NOMO-1 (cell line): ENCODE measurements at regions not wholly inside any gene's neighbourhood (a gene's known extent, or its start where the extent isn't known, plus 50 kb on each side); places are given as distances from the start of the nearest gene placed in this dataset.

Source experiments
- DNase-seq, 2 experiments: peaks; one replicate each; lab custom pipeline; 2025; ENCODE audit not compliant: unreplicated experiment in 2 of 2; lab: John Stamatoyannopoulos, UW

DNA sequence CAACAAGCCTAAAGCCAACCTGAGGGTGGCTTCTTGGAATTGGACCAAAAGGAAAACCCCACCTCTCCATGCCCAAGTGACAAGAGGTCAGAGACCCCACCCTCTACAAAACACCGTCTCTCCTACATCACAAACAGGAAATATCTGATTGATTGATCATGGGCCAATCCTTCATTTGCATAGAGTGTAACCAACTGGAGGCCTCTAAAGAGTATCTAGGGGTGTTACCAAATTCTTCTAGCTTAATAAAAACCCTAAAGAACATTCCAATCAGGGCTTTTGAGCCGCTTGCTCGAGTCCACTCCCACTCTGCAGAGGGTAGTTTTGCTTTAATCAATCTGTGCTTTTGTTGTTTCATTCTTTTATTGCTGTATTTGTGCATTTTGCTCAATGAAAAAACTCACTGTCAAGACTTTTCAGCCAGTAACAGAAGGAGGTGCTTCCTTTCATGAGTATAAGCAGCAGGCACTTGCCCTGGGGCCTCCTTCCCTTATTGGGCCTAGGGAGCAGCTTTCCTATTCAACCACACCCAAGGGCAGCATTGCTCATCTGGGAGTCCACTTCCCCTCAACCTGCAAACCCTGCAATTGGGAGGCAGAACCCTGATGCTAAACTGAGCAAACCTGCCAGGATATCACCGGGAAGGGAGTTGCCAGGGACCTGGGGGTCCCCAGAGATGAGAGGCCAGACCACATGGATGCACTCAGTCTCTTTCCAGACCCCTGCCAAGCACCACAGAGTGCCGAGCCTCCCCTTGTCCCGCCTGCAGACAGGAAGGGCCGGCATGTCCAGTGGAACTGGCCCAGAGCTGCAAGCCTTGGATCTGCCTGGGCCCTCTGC, 154.3 kb upstream of the VSTM2B start:
- DNase-seq: no peak

DNA sequence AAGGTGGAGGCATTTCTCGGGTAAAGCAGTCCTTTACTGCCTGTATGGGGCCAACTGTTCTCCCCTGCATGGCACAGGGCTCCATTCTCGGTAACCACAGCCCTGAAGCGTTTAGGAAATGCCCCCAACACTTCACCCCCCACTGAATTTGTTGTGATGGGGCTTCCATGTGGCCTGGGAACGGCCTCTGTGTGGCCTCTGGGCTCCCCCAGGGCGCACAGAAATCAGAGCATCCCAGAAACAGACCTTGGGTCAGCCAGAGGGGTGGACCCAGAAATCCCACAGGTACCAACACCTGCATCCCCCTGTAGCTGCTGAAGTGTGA, 153.7 kb upstream of the VSTM2B start:
- no peak for DNase-seq

DNA sequence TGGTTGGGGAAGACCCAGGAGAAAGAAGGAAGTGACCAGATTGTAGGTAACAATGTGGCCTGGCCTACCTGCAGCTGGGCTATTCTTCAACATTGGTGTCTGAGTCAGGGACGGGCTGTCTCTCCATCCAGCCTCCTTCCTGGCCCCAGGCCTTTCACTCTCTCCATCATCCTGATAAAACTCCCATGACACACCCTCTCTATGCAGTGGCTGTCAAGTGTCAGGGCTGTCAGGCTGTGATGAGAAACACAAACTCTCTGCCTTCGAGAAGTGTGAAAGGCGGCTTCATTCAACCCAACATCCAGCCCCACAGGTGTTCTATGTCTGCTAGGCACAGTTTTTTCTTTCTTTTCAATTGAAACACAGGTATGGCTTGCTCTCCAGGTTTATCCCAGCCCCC, 153.3 kb upstream of the VSTM2B start:
- no peak for DNase-seq

DNA sequence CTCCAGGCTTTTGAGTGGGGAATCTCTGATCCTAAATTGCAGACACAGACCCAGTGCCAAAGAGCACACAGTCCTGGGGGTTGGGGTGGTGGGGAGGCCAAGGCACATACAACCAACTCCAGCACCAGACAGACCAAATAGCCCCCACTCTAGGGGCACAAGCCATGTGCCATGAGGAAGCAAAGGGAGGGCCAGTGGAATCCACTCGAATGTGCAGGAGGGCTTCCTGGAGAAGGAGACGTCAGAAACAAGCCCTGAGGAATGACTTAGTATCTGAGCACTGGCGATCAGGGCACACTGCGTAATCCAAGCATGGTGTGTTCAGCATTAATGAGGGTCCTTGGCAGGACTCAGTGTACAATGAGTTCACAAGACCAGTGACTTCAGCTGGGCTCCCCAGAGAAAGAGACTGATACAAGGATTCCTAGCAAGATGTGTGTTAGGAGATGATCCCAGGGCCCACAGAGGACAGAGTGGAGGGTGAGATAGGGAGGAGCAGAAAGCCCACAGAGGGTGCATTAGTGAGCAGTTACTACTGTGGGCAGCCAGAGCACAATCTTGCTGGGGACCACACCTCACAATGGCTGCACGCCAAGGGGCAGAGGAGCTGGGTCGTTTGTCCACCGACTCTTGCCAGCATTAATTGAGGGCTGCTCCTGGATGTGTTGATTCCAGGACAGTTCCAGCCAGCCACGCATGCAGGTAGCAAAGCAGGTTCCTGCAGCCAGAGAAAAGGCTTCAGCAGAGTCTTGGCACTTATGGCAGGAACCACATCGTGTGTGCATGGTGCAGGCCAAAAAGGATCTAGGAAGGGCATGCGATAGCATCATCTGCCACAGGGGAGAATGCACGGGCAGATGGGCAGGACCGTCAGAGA, 152.6 kb upstream of the VSTM2B start:
- no peak for DNase-seq

DNA sequence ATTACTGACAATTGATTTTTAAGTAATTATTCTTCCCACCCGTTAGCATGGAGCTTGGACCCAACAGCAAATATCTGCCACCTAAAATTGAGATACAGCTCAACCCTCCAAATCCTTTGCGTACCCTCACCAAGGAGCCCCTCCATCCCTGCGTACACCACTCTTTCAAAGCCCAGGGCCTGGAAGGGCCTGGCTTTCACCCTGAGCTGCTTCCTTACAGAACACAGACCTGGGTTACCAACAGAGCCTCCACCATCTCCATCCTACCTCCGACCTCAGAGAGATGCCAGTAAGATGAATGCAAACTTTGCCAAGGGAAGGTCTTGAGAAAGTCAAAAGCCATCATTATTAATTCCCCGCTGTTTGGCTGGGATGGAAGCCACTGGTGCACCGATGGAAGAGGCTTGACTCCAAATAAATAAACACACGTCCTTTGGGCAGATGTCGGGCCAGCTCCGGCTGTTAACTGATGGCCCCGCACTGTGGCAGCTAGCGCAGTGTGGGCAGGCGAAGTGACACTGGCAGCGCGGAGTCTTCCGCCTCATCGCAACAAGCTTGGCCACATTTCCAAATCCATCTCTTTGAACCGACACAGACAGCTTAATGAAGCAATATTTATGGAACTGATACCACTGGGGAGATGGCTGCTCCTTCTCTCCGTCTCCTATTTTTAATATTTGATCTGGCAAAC, 150.2 kb upstream of the VSTM2B start:
- no peak for DNase-seq

DNA sequence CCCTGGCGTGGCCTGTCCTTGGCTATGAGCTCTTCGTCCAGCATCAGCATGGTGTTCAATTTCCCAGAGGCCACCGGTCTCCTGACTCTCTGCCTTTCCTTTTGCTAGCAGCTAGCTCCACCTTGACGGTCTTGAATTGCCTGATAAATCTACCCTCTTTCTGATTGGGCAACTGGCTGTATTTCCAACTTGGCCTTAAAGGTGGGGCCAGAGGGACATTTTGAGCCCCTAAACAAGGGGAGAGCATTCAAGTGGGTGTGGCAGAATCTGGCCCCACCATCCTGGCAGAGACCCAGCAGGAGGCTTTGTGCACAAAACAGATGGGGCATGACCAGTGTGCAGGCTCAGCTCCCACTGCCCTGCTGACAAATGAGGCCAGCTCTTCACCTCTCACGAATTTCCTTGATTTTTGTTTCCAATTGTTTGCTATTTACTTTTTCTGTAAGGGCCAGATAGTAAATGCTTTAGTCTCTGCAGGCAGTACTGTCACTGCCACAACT, 148.9 kb upstream of the VSTM2B start:
- DNase-seq: no peak

DNA sequence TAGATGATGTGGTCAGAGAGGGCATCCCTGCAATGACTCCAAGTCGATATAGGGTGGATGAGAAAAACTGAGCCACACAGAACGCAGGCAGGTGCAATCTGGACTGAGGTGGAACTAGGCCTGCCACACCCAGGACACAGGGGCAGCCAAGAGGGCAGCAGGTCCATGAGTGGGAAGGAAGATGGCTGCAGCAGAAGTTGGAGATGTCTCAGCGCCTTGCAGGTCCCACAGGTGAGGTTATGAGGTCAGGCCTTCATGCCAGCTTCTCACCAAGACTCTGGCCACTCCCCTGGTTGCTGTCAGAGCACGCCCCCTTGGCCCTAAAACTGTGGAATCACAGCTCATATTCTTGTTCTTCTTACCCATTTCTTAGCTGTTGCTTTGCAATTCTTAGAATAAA, 147.7 kb upstream of the VSTM2B start:
- DNase-seq: no peak

DNA sequence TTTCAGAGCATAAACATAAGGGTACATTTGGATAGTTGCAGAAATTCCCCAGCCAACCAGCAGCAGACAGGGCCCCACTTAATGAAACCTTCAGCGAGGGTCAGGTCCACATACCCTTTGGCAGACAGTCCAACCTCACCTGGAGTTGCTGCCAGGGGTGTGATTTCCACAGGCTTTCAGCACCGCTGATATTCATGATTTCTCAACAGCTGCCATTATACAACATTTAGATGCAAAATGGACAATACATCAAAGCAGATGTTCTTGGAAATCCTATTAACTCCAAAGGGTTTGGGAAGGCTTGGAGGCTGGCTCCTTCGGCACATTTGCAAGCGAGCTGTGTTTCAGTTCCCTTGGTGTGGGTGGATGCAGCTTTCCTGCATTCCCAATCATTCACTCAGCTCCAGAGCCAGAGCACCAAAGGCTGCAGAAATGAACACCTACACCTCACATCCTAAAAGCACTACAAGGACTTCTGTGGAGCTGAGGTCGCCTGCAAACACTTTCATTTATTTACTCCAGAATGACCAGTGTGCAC, 147.2 kb upstream of the VSTM2B start:
- DNase-seq: no peak

DNA sequence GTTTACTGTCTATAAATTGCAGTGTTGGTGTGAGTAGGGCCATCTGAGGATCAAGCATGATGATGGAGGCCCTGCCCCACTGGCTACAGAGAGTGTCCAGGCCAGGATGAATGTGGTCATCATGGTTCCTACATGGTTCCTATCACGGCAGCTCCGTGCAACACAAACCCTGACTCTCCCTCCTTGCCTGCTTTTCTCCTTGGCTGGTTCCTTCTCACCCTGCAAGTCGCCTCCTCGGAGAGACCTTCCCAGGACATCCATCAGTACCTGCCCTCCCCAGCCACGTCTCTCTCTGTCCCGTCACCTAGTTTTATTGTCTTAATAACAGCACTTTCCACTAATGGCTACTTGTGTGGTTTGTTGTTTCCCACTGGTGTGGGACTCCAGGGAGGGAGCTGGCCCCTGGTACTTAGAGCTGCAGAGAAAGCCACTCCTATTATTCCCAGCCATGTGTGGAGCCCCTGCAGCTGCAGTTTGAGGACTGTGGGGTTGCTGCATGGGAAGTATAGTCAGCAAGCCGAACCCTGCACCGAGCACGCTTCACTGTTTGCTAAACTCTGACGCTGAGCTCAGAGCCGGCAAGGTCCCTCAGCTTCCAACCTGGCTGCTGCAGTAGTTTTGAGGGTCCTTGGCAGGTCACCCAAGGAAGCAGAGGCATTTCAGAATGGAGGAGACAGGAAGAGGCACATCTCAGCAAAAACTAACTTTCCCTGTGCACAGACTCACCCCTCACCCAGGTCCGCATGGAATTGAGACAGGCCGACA, 146.4 kb upstream of the VSTM2B start:
- no peak for DNase-seq

DNA sequence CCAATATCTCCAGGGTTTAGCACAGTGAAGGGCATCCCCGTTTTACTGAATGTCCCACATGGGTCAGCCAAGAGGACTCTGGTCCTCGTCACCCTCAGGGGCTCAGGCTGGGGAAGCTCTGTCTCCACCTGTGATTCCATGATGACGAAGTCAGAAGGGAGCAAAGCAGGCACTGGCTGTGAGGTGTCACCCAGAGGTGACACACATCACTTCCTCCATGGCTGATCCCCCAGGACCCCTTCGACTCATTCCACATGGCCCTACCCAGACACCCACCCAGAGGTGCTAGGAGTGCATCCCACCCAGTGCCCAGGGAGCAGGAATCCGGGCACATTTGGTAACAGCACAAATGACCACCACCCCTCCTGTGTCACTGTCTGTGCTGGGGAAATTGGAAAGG, 145.2 kb upstream of the VSTM2B start:
- no peak for DNase-seq

DNA sequence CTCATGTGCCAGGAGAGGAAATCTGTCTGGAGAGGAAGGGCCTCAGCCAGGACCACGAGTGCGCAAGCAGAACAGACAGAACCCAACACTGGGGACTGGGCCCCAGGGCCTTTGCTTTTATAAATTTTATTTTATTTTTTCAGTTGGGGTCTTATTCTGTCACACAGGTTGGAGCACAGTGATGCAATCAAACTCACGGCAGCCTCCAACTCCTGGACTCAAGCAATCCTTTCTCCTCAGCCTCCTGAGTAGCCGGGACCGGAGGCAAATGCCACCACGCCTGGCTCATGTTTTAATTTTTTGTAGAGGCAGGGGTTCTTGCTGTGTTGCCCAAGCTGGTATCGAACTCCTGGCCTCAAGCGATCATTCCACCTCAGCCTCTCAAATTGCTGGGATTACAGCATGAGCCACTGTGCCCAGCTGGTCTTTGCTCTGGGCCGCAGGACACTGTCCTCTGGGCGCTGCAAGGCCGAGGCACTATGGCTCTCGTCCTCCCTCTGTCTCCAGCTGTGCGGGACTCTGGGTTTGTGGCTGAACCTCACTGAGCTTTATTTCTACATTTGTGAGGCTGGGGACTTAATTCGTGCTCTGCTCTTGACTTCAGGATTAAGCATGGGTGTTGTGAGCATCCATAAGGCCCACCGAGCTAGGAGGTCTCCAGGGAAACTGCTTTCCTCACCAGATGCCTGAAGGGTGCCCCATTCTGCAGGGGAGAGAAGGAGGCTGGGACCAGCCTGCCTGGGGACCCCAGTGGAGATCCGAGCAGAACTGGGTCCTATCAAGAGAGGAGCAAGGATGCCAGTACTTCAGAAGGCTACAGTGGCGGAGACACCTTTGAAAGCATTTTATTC, 144.2 kb upstream of the VSTM2B start:
- no peak for DNase-seq

DNA sequence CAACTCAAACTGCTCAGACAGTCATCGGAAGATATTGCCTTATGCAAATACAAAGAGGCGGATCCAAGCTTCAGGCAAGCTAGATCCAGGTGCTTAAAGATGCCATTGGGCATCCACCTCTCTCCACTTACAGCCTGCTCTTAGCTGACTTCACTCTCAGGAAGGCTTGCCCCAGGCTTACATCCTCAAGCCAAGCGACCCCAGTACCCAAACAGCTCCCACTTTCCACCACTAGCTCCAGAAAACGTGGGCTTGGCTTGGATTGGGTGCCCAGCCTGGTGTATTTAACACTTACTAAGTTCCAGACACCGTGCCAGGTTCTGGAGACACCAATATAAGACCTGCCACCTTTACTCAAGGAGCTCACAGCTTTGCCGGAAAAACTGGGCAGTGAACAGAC, 142.1 kb upstream of the VSTM2B start:
- no peak for DNase-seq

DNA sequence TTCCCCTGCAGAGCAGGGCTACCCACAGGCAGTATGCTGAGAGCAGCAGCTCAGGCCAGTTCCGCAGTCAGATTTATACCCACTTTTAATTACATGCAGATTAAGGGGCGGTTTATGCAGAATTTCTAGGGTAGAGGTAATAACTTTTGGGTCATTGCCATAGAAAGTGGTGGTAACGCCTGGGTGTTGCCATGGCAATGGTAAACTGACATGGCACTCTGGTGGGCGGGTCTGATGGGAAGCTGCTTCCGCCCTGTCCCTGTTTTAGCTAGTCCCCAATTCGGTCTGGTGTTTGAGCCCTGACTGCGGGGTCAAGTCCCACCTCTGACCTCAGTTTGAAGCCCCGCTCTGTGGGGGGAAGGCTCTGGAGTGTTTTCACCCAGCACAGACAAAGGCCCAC, 141.1 kb upstream of the VSTM2B start:
- DNase-seq: no peak

DNA sequence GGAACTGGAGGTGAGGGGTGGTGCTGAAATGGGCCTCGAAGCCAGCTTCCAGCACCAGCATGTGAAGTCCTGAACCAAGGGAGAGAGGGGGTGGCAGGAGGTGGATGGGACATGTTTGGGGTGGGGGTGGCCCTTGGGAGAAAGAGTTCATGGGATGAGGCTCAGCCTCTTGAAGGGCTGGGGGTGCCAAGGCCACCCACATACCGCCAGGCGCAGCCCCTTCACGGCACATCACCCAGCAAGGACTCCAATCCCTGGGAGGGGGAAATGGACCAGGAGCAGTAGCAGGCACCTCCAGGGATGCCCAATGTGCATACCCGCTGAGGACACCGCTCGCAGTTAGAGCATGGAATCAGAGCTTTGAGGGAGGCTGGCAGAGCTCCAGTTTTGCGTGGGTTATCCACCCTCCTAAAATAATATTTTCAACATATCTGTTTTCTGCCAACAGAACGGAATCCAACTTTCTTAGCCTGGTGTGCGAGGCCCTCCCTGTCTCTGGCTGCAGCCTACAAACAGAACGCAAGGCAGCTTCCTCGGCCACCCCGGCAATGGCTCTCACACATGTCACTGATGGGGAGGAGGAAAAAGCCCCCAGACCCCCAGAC, 140.5 kb upstream of the VSTM2B start:
- no peak for DNase-seq

DNA sequence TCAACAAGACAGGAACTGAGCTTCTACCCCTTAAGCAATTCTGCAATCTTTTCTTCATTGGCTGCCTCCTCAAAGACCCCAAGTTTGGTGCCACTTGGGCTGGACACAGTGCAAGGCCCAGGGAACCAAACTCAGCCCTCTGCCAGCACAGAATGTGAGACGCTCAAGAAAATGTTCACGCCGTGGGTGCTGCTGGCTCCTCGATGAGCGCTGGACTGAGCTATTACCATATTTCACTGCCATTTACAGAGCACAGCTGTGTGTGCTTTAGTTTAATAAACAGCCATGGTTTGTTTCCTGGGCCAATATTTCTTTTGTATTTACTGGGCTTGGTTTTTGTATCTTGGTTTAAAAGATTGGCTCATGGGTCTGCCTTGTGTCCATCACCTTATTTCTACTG, 138.8 kb upstream of the VSTM2B start:
- DNase-seq: no peak

DNA sequence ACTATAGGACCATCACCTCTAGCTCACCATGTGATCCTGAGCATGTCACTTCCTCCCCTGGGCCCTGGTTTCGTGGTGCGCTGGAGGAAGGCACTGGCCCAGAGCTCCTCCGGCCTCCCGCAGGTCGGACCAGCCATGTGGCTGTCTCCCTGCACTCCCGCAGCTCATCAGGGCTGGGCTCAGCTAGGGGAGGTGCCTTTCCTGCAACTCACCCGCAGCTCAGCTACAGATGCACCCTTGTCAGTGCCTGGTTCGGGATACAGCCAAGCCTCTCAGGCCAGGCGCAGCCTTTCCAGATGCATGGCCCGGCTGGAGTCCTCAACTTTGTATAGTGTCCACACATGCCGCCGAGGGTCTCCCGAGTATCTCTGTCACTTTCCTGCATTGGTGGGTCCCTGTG, 138.2 kb upstream of the VSTM2B start:
- no peak for DNase-seq

DNA sequence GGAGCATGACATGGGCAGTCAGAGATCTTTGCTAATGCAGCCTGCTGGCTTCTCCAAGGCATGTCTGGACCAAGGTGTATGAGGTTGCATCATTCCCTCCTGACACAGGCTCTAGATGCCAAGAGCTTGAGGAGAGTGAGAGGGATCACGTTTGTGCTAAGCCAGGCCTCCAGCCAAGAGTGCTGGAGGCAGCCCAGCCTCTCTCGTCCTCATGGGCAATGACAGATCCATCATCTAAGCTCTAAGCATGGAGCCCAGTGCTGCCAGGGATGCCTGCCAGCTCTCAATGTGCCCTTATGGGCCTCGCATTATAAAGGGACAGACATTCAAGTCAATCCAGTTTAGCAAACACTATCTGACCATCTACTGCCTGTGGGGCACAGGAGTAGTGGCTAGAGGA, 136.3 kb upstream of the VSTM2B start:
- no peak for DNase-seq

DNA sequence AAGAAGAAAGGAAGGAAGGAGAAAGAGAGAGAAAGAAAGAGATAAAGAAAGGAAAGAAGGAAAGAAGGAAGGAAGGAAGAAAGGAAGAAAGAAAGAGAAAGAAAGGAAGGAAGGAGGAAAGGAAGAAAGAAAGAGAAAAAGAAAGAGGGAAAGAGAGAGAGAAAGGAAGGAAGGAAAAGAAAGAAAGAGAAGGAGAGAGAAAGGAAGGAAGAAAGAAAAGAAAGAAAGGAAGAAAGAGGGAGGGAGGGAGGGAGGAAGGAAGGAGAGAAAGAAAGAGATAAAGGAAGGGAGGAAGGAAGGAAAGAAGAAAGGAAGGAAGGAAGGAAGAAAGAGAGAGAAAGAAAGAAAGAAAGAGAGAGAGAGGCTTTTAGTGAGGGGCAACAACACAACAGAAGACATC, 135.1 kb upstream of the VSTM2B start:
- no peak for DNase-seq

DNA sequence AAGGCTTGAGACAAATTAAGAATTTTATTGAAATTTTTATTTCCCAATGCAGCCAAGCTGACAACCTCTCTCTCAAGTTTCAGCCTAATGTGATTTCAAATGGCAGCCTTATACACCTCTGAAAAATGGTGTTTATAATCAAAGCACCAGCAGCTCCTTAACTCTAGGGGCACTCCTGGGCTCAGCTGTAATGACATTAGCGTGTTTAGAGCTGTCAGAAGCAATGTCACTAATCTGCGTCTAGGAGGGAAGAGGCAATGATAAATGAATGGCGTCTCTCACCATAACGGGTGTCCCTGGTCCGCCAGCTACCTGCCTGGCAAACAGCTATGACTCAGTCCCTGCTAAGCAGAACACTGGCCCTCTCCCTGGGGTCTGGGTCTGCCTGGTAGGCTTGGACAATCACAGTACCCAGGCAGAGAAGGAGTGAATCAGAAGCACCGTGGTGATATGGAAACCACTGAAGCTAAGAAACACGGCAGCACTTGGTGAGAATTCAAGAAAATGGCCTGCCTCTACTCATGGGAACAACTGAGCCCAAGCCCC, 131.8 kb upstream of the VSTM2B start:
- DNase-seq: no peak
